ENCODE measurements at regions not wholly inside any gene's neighbourhood (a gene's known extent, or its start where the extent isn't known, plus 50 kb on each side); places are given as distances from the start of the nearest gene placed in this dataset.

DNA sequence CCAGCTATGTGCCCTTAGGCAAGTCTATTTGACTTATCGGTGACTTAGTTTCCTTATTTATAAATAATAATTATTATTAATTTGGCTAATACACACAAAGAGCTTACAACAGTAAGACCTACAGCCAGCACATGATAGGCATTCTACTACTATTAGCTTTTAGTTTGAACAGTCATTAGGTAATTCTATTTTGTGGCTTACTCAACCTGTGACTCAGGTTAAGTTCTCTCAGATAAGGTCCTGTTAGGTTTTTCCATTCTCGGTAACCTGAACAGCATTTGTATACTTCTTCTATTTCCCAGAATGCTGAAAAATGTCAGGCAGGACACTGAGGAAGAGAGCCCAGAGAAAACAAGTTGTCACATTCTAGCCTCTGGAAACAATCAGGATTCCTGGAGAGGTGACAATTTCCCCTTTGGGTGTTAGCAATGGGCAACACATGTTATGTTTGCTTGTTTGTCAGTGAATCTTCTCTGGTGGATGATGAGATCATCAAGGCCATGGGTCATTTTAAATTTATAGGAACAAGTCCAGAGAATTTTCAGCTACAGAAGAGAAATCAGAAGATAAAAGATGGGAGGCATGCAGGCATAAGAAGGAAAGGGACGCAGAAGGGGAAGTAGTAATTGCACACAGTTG is 2144.7 kb downstream of the PCDH7 start:
- no peak overlapping the region for H3K4me3 ChIP-seq (ENCODE audit: low read depth, low read length)
- TF ChIP-seq, protein P1, sequence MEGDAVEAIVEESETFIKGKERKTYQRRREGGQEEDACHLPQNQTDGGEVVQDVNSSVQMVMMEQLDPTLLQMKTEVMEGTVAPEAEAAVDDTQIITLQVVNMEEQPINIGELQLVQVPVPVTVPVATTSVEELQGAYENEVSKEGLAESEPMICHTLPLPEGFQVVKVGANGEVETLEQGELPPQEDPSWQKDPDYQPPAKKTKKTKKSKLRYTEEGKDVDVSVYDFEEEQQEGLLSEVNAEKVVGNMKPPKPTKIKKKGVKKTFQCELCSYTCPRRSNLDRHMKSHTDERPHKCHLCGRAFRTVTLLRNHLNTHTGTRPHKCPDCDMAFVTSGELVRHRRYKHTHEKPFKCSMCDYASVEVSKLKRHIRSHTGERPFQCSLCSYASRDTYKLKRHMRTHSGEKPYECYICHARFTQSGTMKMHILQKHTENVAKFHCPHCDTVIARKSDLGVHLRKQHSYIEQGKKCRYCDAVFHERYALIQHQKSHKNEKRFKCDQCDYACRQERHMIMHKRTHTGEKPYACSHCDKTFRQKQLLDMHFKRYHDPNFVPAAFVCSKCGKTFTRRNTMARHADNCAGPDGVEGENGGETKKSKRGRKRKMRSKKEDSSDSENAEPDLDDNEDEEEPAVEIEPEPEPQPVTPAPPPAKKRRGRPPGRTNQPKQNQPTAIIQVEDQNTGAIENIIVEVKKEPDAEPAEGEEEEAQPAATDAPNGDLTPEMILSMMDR (IDR thresholded peaks at IDR 0.05; ENCODE audit: insufficient read depth, low read depth, low read length) = no peak
- peak; percentile 0 for DNase-seq (ENCODE audit: low read depth)

DNA sequence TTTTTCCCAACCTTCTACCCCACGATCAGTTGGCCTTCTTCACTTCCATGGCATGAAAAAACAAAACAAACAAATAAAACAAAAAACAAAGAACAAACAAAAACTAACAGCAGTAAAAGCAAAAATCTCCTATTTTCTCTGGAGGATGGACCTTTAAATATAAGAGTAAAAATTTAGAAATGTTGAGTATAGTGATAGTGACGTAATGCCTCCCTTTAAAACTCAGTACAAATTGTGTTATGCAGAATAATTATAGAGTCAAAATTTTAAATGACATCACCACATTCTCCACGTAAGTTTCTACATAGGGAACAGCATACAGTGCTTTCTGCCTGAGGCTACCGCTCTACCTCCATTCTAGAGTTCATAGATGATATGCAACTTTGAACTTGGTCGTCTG is 2156.4 kb downstream of the PCDH7 start:
- DNase-seq (ENCODE audit: low read depth) = no peak
- H3K4me3 ChIP-seq (ENCODE audit: low read depth, low read length) = no peak overlapping the region
- TF ChIP-seq, protein P1 (IDR thresholded peaks at IDR 0.05; ENCODE audit: insufficient read depth, low read depth, low read length) = no peak

- DNase-seq (ENCODE audit: low read depth) = no peak
- TF ChIP-seq, protein P1 (IDR thresholded peaks at IDR 0.05; ENCODE audit: insufficient read depth, low read depth, low read length) = no peak
- H3K4me3 ChIP-seq (ENCODE audit: low read depth, low read length) = no peak overlapping the region
These were observed 2159.7 kb downstream of the PCDH7 start for GRCh38 chr4:32879913-32880312.

DNA sequence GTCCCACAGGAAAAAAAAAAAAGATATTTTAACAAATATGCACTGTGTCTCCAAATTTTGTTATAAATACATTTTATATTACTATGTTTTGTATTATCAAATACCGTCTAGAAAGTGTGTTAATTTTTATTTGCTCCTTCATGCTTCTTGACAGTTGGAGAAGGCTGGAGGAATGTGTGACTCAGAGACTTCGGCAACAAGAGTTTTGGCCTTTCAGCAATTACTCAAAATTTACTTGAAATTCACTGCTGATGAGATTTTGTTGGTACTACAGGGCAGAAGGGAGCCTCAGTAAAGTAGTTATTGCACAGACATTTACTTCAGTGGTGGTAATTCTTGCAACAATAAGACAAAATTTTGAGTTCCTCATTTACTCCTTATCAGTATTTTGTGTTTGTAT is 2164.0 kb downstream of the PCDH7 start:
- TF ChIP-seq, protein P1 (IDR thresholded peaks at IDR 0.05; ENCODE audit: insufficient read depth, low read depth, low read length) = no peak
- DNase-seq (ENCODE audit: low read depth) = peak; percentile 2
- H3K4me3 ChIP-seq (ENCODE audit: low read depth, low read length) = no peak overlapping the region

DNA sequence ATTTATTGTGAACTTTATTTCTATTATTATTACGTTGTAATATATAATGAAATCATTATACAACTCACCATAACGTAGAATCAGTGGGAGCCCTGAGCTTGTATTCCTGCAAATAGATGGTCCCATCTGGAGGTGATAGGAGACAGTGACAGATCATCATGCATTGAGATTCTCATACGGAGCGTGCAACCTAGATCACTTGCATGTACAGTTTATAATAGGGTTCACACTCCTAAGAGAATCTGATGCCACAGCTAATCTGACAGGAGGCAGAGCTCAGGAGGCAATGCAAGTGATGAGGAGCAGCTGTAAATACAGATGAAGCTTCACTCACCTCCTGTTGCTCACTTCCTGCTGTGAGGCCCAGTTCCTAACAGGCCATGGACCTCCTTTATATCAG is 2170.2 kb downstream of the PCDH7 start:
- TF ChIP-seq, protein P1 (IDR thresholded peaks at IDR 0.05; ENCODE audit: insufficient read depth, low read depth, low read length) = no peak
- no peak for DNase-seq (ENCODE audit: low read depth)
- no peak overlapping the region for H3K4me3 ChIP-seq (ENCODE audit: low read depth, low read length)

GRCh38 chr4:32909053-32909452 is 2188.9 kb downstream of the PCDH7 start:
- no peak for DNase-seq (ENCODE audit: low read depth)
- H3K4me3 ChIP-seq (ENCODE audit: low read depth, low read length) = no peak overlapping the region
- TF ChIP-seq, protein P1 (IDR thresholded peaks at IDR 0.05; ENCODE audit: insufficient read depth, low read depth, low read length) = no peak

DNA sequence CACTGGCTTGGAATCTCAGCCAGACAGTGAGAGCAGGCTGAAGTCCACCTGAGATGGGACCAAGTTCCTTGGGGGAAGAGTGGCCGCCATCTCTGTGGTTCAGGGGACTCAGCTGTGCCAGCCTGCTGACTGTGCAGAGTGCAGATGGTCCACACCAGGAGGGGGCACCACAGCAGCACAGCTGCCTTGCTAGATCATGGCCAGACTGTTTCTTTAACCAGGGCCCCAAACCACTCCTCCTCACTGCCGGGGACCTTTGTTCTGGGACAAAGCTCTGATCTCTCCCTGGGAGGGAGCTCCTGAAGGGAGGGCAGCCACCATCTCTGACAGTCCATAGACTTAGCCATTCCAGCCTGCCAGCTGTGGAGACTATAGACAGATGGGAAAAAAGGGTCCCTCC is 2189.6 kb downstream of the PCDH7 start:
- TF ChIP-seq, protein P1 (IDR thresholded peaks at IDR 0.05; ENCODE audit: insufficient read depth, low read depth, low read length) = no peak
- DNase-seq (ENCODE audit: low read depth) = no peak
- no peak overlapping the region for H3K4me3 ChIP-seq (ENCODE audit: low read depth, low read length)
